ENCODE measurements at regions not wholly inside any gene's neighbourhood (a gene's known extent, or its start where the extent isn't known, plus 50 kb on each side); places are given as distances from the start of the nearest gene placed in this dataset.

DNA sequence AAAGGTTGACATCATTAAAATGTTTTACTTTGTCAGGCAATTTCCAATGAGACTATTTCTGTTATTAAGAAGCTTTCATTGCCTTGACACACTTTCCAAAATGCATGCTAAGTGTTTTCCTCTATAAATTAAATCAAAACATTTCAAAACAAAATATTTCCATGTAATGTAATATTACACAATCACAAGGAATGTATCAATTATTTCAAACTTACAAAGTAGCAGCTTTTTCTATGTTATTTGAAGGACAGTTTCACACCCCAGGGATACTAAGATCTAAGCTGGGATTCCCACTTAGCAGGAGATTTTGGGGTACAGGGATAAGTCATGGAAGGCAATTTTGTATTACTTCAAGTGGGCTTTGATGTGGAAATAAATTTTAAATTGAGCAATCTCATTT lies 144.9 kb downstream of the FOXG1 start:
- H3K36me3 ChIP-seq, result no peaks in the 10 kb centered on the region
- no peak for DNase-seq (ENCODE audit: low spot score)
- intact Hi-C loops (cut with DNase I), result no loop called here
- no peak for TF ChIP-seq POLR2A (IDR thresholded peaks at IDR 0.05)
- TF ChIP-seq POLR2AphosphoS5 (IDR thresholded peaks at IDR 0.05), result no peak
- TF ChIP-seq CTCF (IDR thresholded peaks at IDR 0.05), result no peak
- H3K27me3 ChIP-seq (replicated peaks; ENCODE audit: insufficient read depth), result no peaks in the 10 kb centered on the region
- H3K9me3 ChIP-seq, result no peaks in the 10 kb centered on the region
- no peak overlapping the region for H3K27ac ChIP-seq
- H3K4me3 ChIP-seq, result no peak overlapping the region
- no peaks in the 10 kb centered on the region for H3K4me1 ChIP-seq (replicated peaks)

- no peak for DNase-seq (ENCODE audit: low spot score)
- H3K27ac ChIP-seq, result no peak overlapping the region
- no peaks in the 10 kb centered on the region for H3K36me3 ChIP-seq
- H3K4me1 ChIP-seq (replicated peaks), result no peaks in the 10 kb centered on the region
- H3K4me3 ChIP-seq, result no peak overlapping the region
- WGBS, result 81% methylated on average over 1 of the region's 1 CpG
- no peaks in the 10 kb centered on the region for H3K9me3 ChIP-seq
- TF ChIP-seq POLR2AphosphoS5 (IDR thresholded peaks at IDR 0.05), result no peak
- no peak for TF ChIP-seq CTCF (IDR thresholded peaks at IDR 0.05)
- TF ChIP-seq POLR2A (IDR thresholded peaks at IDR 0.05), result no peak
- H3K27me3 ChIP-seq (replicated peaks; ENCODE audit: insufficient read depth), result no peaks in the 10 kb centered on the region
- intact Hi-C loops (cut with DNase I), result no loop called here
These were observed 146.5 kb downstream of the FOXG1 start for GRCh38 chr14:28913056-28913455.

- no peak for DNase-seq (ENCODE audit: low spot score)
- 15% methylated on average over 1 of the region's 1 CpG for WGBS
- no peaks in the 10 kb centered on the region for H3K9me3 ChIP-seq
- no peak overlapping the region for H3K27ac ChIP-seq
- TF ChIP-seq CTCF (IDR thresholded peaks at IDR 0.05), result no peak
- H3K36me3 ChIP-seq, result no peaks in the 10 kb centered on the region
- no peaks in the 10 kb centered on the region for H3K4me1 ChIP-seq (replicated peaks)
- intact Hi-C loops (cut with DNase I), result no loop called here
- H3K27me3 ChIP-seq (replicated peaks; ENCODE audit: insufficient read depth), result no peaks in the 10 kb centered on the region
- H3K4me3 ChIP-seq, result no peak overlapping the region
These were observed 159.5 kb downstream of the FOXG1 start for GRCh38 chr14:28926122-28926521.

GRCh38 chr14:28931999-28932398 lies 165.4 kb downstream of the FOXG1 start:
- intact Hi-C loops (cut with DNase I), result no loop called here
- no peaks in the 10 kb centered on the region for H3K4me1 ChIP-seq (replicated peaks)
- no peak for TF ChIP-seq POLR2AphosphoS5 (IDR thresholded peaks at IDR 0.05)
- no peak for TF ChIP-seq CTCF (IDR thresholded peaks at IDR 0.05)
- TF ChIP-seq POLR2A (IDR thresholded peaks at IDR 0.05), result no peak
- H3K4me3 ChIP-seq, result no peak overlapping the region
- H3K27me3 ChIP-seq (replicated peaks; ENCODE audit: insufficient read depth), result no peaks in the 10 kb centered on the region
- no peak overlapping the region for H3K27ac ChIP-seq
- H3K9me3 ChIP-seq, result no peaks in the 10 kb centered on the region
- 84% methylated on average over 2 of the region's 2 CpGs for WGBS
- H3K36me3 ChIP-seq, result no peaks in the 10 kb centered on the region
- no peak for DNase-seq (ENCODE audit: low spot score)

DNA sequence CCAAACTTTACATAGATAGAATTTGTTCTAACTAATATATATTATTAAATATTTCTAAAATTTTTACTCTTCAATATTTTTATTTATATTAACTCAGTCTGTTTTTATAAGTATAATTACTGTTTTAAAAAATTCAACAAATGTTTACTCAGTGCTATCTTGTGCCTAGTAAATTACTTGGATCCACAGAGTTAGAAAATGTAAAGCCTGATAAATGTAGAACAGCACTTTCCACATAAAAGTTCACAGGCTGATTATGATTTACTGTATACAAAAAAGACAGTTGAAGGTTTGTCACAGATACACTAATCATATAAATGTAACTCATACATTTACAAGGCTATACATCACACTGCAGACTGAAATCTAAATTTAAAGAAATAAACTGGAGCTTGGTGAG lies 170.0 kb downstream of the FOXG1 start:
- Histone ChIP-seq H3K36me3 (no peaks in the 10 kb centered on the region), H3K9me3 (no peaks in the 10 kb centered on the region), H3K27me3 (replicated peaks; ENCODE audit: insufficient read depth) (no peaks in the 10 kb centered on the region), H3K27ac (no peak overlapping the region), H3K4me3 (no peak overlapping the region), H3K4me1 (replicated peaks) (no peaks in the 10 kb centered on the region)
- DNase-seq (ENCODE audit: low spot score), result no peak
- intact Hi-C loops (cut with DNase I), result no loop called here
- no peak for TF ChIP-seq POLR2AphosphoS5 (IDR thresholded peaks at IDR 0.05)
- TF ChIP-seq CTCF (IDR thresholded peaks at IDR 0.05), result no peak
- TF ChIP-seq POLR2A (IDR thresholded peaks at IDR 0.05), result no peak
